Erythroblast (primary cell): ENCODE measurements at regions not wholly inside any gene's neighbourhood (a gene's known extent, or its start where the extent isn't known, plus 50 kb on each side); places are given as distances from the start of the nearest gene placed in this dataset.
"Not testable (repeated sequence)": the region's sequence is repeated elsewhere in the genome, so short reads cannot be mapped to it uniquely, and the experiment has no call there.

Source experiments
- GATA1 ChIP-seq: IDR thresholded peaks from 2 replicates; pipeline ENCODE4 v1.6.1; 2011; ENCODE audit warnings: low read depth, mild to moderate bottlenecking, control low read depth, low read length, moderate library complexity
- POLR2A ChIP-seq: IDR thresholded peaks from 2 replicates; pipeline ENCODE4 v1.6.1; 2011; ENCODE audit warnings: mild to moderate bottlenecking, low read length

- TF ChIP-seq POLR2A, GATA1: not testable (repeated sequence)
These were observed 423.8 kb downstream of the PIK3C3 start for GRCh38 chr18:42378854-42379253.
